Activated naive CD4-positive, alpha-beta T cell treated with anti-CD3 and anti-CD28 coated beads, Interleukin-2, amount 50 U/mL, for 24 hours (primary cell): ENCODE measurements at regions not wholly inside any gene's neighbourhood (a gene's known extent, or its start where the extent isn't known, plus 50 kb on each side); places are given as distances from the start of the nearest gene placed in this dataset.

Source experiments
- H3K27ac Mint-ChIP-seq: one replicate; pipeline ENCODE4 v1.8.0; 2021; ENCODE audit warnings: mild to moderate bottlenecking, mixed read lengths
- H3K27me3 Mint-ChIP-seq: one replicate; pipeline ENCODE4 v1.8.0; 2021; ENCODE audit warnings: mixed read lengths
- H3K36me3 Mint-ChIP-seq: one replicate; pipeline ENCODE4 v1.8.0; 2021; ENCODE audit warnings: mixed read lengths
- H3K4me1 Mint-ChIP-seq: one replicate; pipeline ENCODE4 v1.8.0; 2021; ENCODE audit warnings: mixed read lengths
- H3K4me3 Mint-ChIP-seq: one replicate; pipeline ENCODE4 v1.8.0; 2021; ENCODE audit warnings: mild to moderate bottlenecking, mixed read lengths
- H3K9me3 Mint-ChIP-seq: one replicate; pipeline ENCODE4 v1.8.0; 2021; ENCODE audit warnings: mixed read lengths

GRCh38 chr6:133749427-133749826, 139.5 kb upstream of the TCF21 start:
- no peaks in the 10 kb centered on the region for H3K4me1 Mint-ChIP-seq
- no peaks in the 10 kb centered on the region for H3K9me3 Mint-ChIP-seq
- H3K4me3 Mint-ChIP-seq = no peak overlapping the region
- no peak overlapping the region for H3K27ac Mint-ChIP-seq
- H3K27me3 Mint-ChIP-seq = peaks cover 2% of the 10 kb centered on the region
- H3K36me3 Mint-ChIP-seq = no peaks in the 10 kb centered on the region

GRCh38 chr6:133752129-133752528, 136.8 kb upstream of the TCF21 start:
- H3K27me3 Mint-ChIP-seq = peaks cover 2% of the 10 kb centered on the region
- H3K4me3 Mint-ChIP-seq = no peak overlapping the region
- no peaks in the 10 kb centered on the region for H3K36me3 Mint-ChIP-seq
- H3K4me1 Mint-ChIP-seq = no peaks in the 10 kb centered on the region
- no peaks in the 10 kb centered on the region for H3K9me3 Mint-ChIP-seq
- no peak overlapping the region for H3K27ac Mint-ChIP-seq

- Mint-ChIP-seq H3K36me3 (no peaks in the 10 kb centered on the region), H3K9me3 (no peaks in the 10 kb centered on the region), H3K4me3 (no peak overlapping the region), H3K27ac (no peak overlapping the region), H3K4me1 (no peaks in the 10 kb centered on the region), H3K27me3 (peaks cover 5% of the 10 kb centered on the region)
These were observed 135.2 kb upstream of the TCF21 start for GRCh38 chr6:133753756-133754155.

- Mint-ChIP-seq H3K27me3 (peaks cover 3% of the 10 kb centered on the region), H3K4me3 (no peak overlapping the region), H3K36me3 (no peaks in the 10 kb centered on the region), H3K27ac (no peak overlapping the region), H3K4me1 (no peaks in the 10 kb centered on the region), H3K9me3 (no peaks in the 10 kb centered on the region)
These were observed 134.6 kb upstream of the TCF21 start for GRCh38 chr6:133754298-133754697.

GRCh38 chr6:133756078-133756695, 132.7 kb upstream of the TCF21 start:
- H3K27me3 Mint-ChIP-seq = peaks cover 5% of the 10 kb centered on the region
- no peaks in the 10 kb centered on the region for H3K4me1 Mint-ChIP-seq
- H3K36me3 Mint-ChIP-seq = no peaks in the 10 kb centered on the region
- no peak overlapping the region for H3K4me3 Mint-ChIP-seq
- H3K9me3 Mint-ChIP-seq = no peaks in the 10 kb centered on the region
- H3K27ac Mint-ChIP-seq = no peak overlapping the region

- peaks cover 5% of the 10 kb centered on the region for H3K27me3 Mint-ChIP-seq
- no peaks in the 10 kb centered on the region for H3K4me1 Mint-ChIP-seq
- no peak overlapping the region for H3K4me3 Mint-ChIP-seq
- no peaks in the 10 kb centered on the region for H3K36me3 Mint-ChIP-seq
- H3K9me3 Mint-ChIP-seq = no peaks in the 10 kb centered on the region
- no peak overlapping the region for H3K27ac Mint-ChIP-seq
These were observed 131.6 kb upstream of the TCF21 start for GRCh38 chr6:133757335-133757734.

GRCh38 chr6:133758815-133759335, 130.0 kb upstream of the TCF21 start:
- no peak overlapping the region for H3K4me3 Mint-ChIP-seq
- H3K27me3 Mint-ChIP-seq = peaks cover 8% of the 10 kb centered on the region
- no peaks in the 10 kb centered on the region for H3K9me3 Mint-ChIP-seq
- no peak overlapping the region for H3K27ac Mint-ChIP-seq
- no peaks in the 10 kb centered on the region for H3K36me3 Mint-ChIP-seq
- H3K4me1 Mint-ChIP-seq = no peaks in the 10 kb centered on the region

- H3K9me3 Mint-ChIP-seq = no peaks in the 10 kb centered on the region
- H3K4me1 Mint-ChIP-seq = no peaks in the 10 kb centered on the region
- H3K27ac Mint-ChIP-seq = no peak overlapping the region
These were observed 129.4 kb upstream of the TCF21 start for GRCh38 chr6:133759524-133759923.

GRCh38 chr6:133761706-133762105, 127.2 kb upstream of the TCF21 start:
- Mint-ChIP-seq H3K27me3 (peaks cover 12% of the 10 kb centered on the region), H3K9me3 (no peaks in the 10 kb centered on the region), H3K4me3 (no peak overlapping the region)

More at GRCh38 chr6:133759524-133759923, 129.4 kb upstream of the TCF21 start:
- Mint-ChIP-seq H3K36me3 (no peaks in the 10 kb centered on the region), H3K27me3 (peaks cover 10% of the 10 kb centered on the region), H3K4me3 (no peak overlapping the region)

GRCh38 chr6:133764008-133764753, 124.7 kb upstream of the TCF21 start:
- Mint-ChIP-seq H3K27me3 (peaks cover 12% of the 10 kb centered on the region), H3K4me1 (no peaks in the 10 kb centered on the region), H3K9me3 (no peaks in the 10 kb centered on the region), H3K36me3 (no peaks in the 10 kb centered on the region), H3K4me3 (no peak overlapping the region), H3K27ac (no peak overlapping the region)

More at GRCh38 chr6:133761706-133762105, 127.2 kb upstream of the TCF21 start:
- H3K27ac Mint-ChIP-seq = no peak overlapping the region
- no peaks in the 10 kb centered on the region for H3K4me1 Mint-ChIP-seq
- H3K36me3 Mint-ChIP-seq = no peaks in the 10 kb centered on the region

- Mint-ChIP-seq H3K9me3 (no peaks in the 10 kb centered on the region), H3K27me3 (peaks cover 12% of the 10 kb centered on the region), H3K4me3 (no peak overlapping the region), H3K36me3 (no peaks in the 10 kb centered on the region), H3K27ac (no peak overlapping the region), H3K4me1 (no peaks in the 10 kb centered on the region)
These were observed 124.1 kb upstream of the TCF21 start for GRCh38 chr6:133764754-133765208.

GRCh38 chr6:133767357-133767970, 121.4 kb upstream of the TCF21 start:
- H3K9me3 Mint-ChIP-seq = no peaks in the 10 kb centered on the region
- H3K27ac Mint-ChIP-seq = no peak overlapping the region
- H3K4me3 Mint-ChIP-seq = no peak overlapping the region
- H3K4me1 Mint-ChIP-seq = no peaks in the 10 kb centered on the region
- H3K36me3 Mint-ChIP-seq = no peaks in the 10 kb centered on the region
- peaks cover 17% of the 10 kb centered on the region for H3K27me3 Mint-ChIP-seq

GRCh38 chr6:133768656-133769295, 120.1 kb upstream of the TCF21 start:
- Mint-ChIP-seq H3K9me3 (no peaks in the 10 kb centered on the region), H3K4me1 (no peaks in the 10 kb centered on the region), H3K27me3 (peaks cover 17% of the 10 kb centered on the region), H3K36me3 (no peaks in the 10 kb centered on the region), H3K4me3 (no peak overlapping the region), H3K27ac (no peak overlapping the region)

GRCh38 chr6:133769463-133769862, 119.5 kb upstream of the TCF21 start:
- no peak overlapping the region for H3K27ac Mint-ChIP-seq
- no peak overlapping the region for H3K4me3 Mint-ChIP-seq
- no peaks in the 10 kb centered on the region for H3K36me3 Mint-ChIP-seq
- H3K4me1 Mint-ChIP-seq = no peaks in the 10 kb centered on the region
- H3K27me3 Mint-ChIP-seq = peaks cover 14% of the 10 kb centered on the region
- no peaks in the 10 kb centered on the region for H3K9me3 Mint-ChIP-seq

GRCh38 chr6:133772567-133772966, 116.3 kb upstream of the TCF21 start:
- Mint-ChIP-seq H3K27me3 (peaks cover 9% of the 10 kb centered on the region), H3K4me1 (no peaks in the 10 kb centered on the region), H3K27ac (no peak overlapping the region), H3K4me3 (no peak overlapping the region), H3K9me3 (no peaks in the 10 kb centered on the region), H3K36me3 (no peaks in the 10 kb centered on the region)
